Naive thymus-derived CD8-positive, alpha-beta T cell (primary cell): ENCODE measurements at regions not wholly inside any gene's neighbourhood (a gene's known extent, or its start where the extent isn't known, plus 50 kb on each side); places are given as distances from the start of the nearest gene placed in this dataset.

Experiments used
- ATAC-seq, 2 donors: fragments of 150-1000 bp; cut with Tn5 transposase in 1 of 2; sonication (Bioruptor Pico), chemical (Tn5 transposase) in 1 of 2; 1 replicate in 1 of 2; 2 replicates in 1 of 2; pipeline ENCODE4 v1.10.0; 2021; ENCODE audit warnings: mild to moderate bottlenecking in 2 of 2, moderate library complexity in 2 of 2
- POLR2A ChIA-PET: fragments of 350-600 bp; sonication (Branson Sonifier 250); formaldehyde crosslinking; loops from one replicate; lab custom pipeline; 2021; ENCODE audit warnings: antibody characterized with exemption; lab: Charles Lee
- DNase-seq, 10 donors: peaks; one replicate each; pipeline versions ENCODE4 v3.0.0 to v3.0.0-alpha.2; 2020 to 2022
- H3K27ac Mint-ChIP-seq, 10 donors: one replicate each; pipeline ENCODE4 v1.8.0; 2020 to 2022; ENCODE audit warnings: mild to moderate bottlenecking in 10 of 10, mixed read lengths in 10 of 10, moderate library complexity in 4 of 10, inconsistent platforms in 1 of 10
- H3K27me3 Mint-ChIP-seq, 5 donors: one replicate each; pipeline ENCODE4 v1.8.0; 2021 to 2022; ENCODE audit warnings: mixed read lengths in 5 of 5
- H3K36me3 Mint-ChIP-seq, 3 donors: one replicate each; pipeline ENCODE4 v1.8.0; 2020 to 2022; ENCODE audit warnings: mixed read lengths in 3 of 3, mild to moderate bottlenecking in 2 of 3, inconsistent platforms in 1 of 3
- H3K4me1 Mint-ChIP-seq, 4 donors: one replicate each; pipeline ENCODE4 v1.8.0; 2021 to 2022; ENCODE audit warnings: mixed read lengths in 4 of 4
- H3K4me3 Mint-ChIP-seq, 10 donors: one replicate each; pipeline ENCODE4 v1.8.0; 2020 to 2022; ENCODE audit warnings: mild to moderate bottlenecking in 10 of 10, mixed read lengths in 10 of 10, moderate library complexity in 6 of 10, inconsistent platforms in 1 of 10
- H3K9me3 Mint-ChIP-seq, 9 donors: one replicate each; pipeline ENCODE4 v1.8.0; 2020 to 2022; ENCODE audit warnings: mixed read lengths in 9 of 9, mild to moderate bottlenecking in 3 of 9, inconsistent platforms in 1 of 9, moderate library complexity in 1 of 9

GRCh38 chr3:148106062-148106461 is 591.6 kb upstream of the AGTR1 start:
- POLR2A ChIA-PET: no interaction called here
- Mint-ChIP-seq H3K4me3 (no peak overlapping the region), H3K36me3 (no peaks in the 10 kb centered on the region), H3K9me3 (peaks cover 0 to 10% (median 6%) of the 10 kb centered on the region in 9 donors), H3K27me3 (no peaks in the 10 kb centered on the region), H3K27ac (no peak overlapping the region), H3K4me1 (no peaks in the 10 kb centered on the region)
- ATAC-seq (no peak), DNase-seq (no peak)

- POLR2A ChIA-PET: no interaction called here
- Mint-ChIP-seq H3K27me3 (no peaks in the 10 kb centered on the region), H3K9me3 (peaks cover 0 to 11% (median 0%) of the 10 kb centered on the region in 9 donors), H3K4me3 (no peak overlapping the region), H3K4me1 (no peaks in the 10 kb centered on the region), H3K36me3 (no peaks in the 10 kb centered on the region), H3K27ac (no peak overlapping the region)
- no peak for ATAC-seq
- no peak for DNase-seq
Measured at GRCh38 chr3:148126956-148127355, 570.7 kb upstream of the AGTR1 start.

GRCh38 chr3:148128136-148128535 is 569.6 kb upstream of the AGTR1 start:
- POLR2A ChIA-PET: no interaction called here
- Mint-ChIP-seq H3K27ac (no peak overlapping the region), H3K9me3 (peaks cover 0 to 20% (median 6%) of the 10 kb centered on the region in 9 donors)

GRCh38 chr3:148131990-148132638 is 565.6 kb upstream of the AGTR1 start:
- POLR2A ChIA-PET: no interaction called here
- peaks cover 2 to 35% (median 7%) of the 10 kb centered on the region in 9 donors for H3K9me3 Mint-ChIP-seq
- H3K27ac Mint-ChIP-seq: no peak overlapping the region
- no peak overlapping the region for H3K4me3 Mint-ChIP-seq
- H3K4me1 Mint-ChIP-seq: no peaks in the 10 kb centered on the region
- no peaks in the 10 kb centered on the region for H3K36me3 Mint-ChIP-seq
- no peaks in the 10 kb centered on the region for H3K27me3 Mint-ChIP-seq
- DNase-seq (no peak), ATAC-seq (no peak)

More at GRCh38 chr3:148128136-148128535, 569.6 kb upstream of the AGTR1 start:
- H3K36me3 Mint-ChIP-seq: no peaks in the 10 kb centered on the region
- H3K27me3 Mint-ChIP-seq: no peaks in the 10 kb centered on the region
- H3K4me1 Mint-ChIP-seq: no peaks in the 10 kb centered on the region
- H3K4me3 Mint-ChIP-seq: no peak overlapping the region
- no peak for DNase-seq
- ATAC-seq: no peak

- no peaks in the 10 kb centered on the region for H3K36me3 Mint-ChIP-seq
- no peak for DNase-seq
- POLR2A ChIA-PET: no interaction called here
- peaks cover 0 to under 1% (median 0%) of the 10 kb centered on the region in 5 donors for H3K27me3 Mint-ChIP-seq
- ATAC-seq: no peak
- no peak overlapping the region for H3K4me3 Mint-ChIP-seq
- H3K9me3 Mint-ChIP-seq: peaks cover 2 to 31% (median 5%) of the 10 kb centered on the region in 9 donors
- H3K27ac Mint-ChIP-seq: no peak overlapping the region
- no peaks in the 10 kb centered on the region for H3K4me1 Mint-ChIP-seq
Measured at GRCh38 chr3:148136816-148137215, 560.9 kb upstream of the AGTR1 start.

- no peak for ATAC-seq
- H3K36me3 Mint-ChIP-seq: no peaks in the 10 kb centered on the region
- no peak overlapping the region for H3K27ac Mint-ChIP-seq
- no peak overlapping the region for H3K4me3 Mint-ChIP-seq
- DNase-seq: no peak
- POLR2A ChIA-PET: interaction anchor here (0.6 kb wide), 1 partner anchor 35 kb away, joined by 8 read pairs; no protein-coding TSS in a partner anchor
- H3K4me1 Mint-ChIP-seq: no peaks in the 10 kb centered on the region
- peaks cover 0 to 6% (median 0%) of the 10 kb centered on the region in 5 donors for H3K27me3 Mint-ChIP-seq
- H3K9me3 Mint-ChIP-seq: peaks cover 0 to 27% (median 0%) of the 10 kb centered on the region in 9 donors
Measured at GRCh38 chr3:148146241-148146640, 551.5 kb upstream of the AGTR1 start.

- Mint-ChIP-seq H3K27me3 (peaks cover 0 to 3% (median 0%) of the 10 kb centered on the region in 5 donors), H3K9me3 (peaks cover 0 to 17% (median 3%) of the 10 kb centered on the region in 9 donors), H3K36me3 (no peaks in the 10 kb centered on the region), H3K4me3 (no peak overlapping the region), H3K27ac (no peak overlapping the region), H3K4me1 (no peaks in the 10 kb centered on the region)
- ATAC-seq: no peak
- no peak for DNase-seq
- POLR2A ChIA-PET: interaction anchor here (0.6 kb wide), 1 partner anchor 34 kb away, joined by 8 read pairs; no protein-coding TSS in a partner anchor
Measured at GRCh38 chr3:148146947-148147826, 550.5 kb upstream of the AGTR1 start.

- no peak for ATAC-seq
- Mint-ChIP-seq H3K27me3 (peaks cover 0 to 3% (median 0%) of the 10 kb centered on the region in 5 donors), H3K36me3 (no peaks in the 10 kb centered on the region), H3K27ac (no peak overlapping the region), H3K4me3 (no peak overlapping the region), H3K4me1 (no peaks in the 10 kb centered on the region), H3K9me3 (peaks cover 0 to 15% (median 3%) of the 10 kb centered on the region in 9 donors)
- DNase-seq: no peak
- POLR2A ChIA-PET: no interaction called here
Measured at GRCh38 chr3:148147903-148148302, 549.8 kb upstream of the AGTR1 start.

- Mint-ChIP-seq H3K36me3 (no peaks in the 10 kb centered on the region), H3K4me3 (no peak overlapping the region), H3K27me3 (peaks cover 0 to 3% (median 0%) of the 10 kb centered on the region in 5 donors), H3K9me3 (peaks cover 0 to 10% (median 3%) of the 10 kb centered on the region in 9 donors), H3K27ac (no peak overlapping the region), H3K4me1 (no peaks in the 10 kb centered on the region)
- POLR2A ChIA-PET: no interaction called here
- ATAC-seq (no peak), DNase-seq (no peak)
Measured at GRCh38 chr3:148149556-148149955, 548.1 kb upstream of the AGTR1 start.

- no peak overlapping the region for H3K4me3 Mint-ChIP-seq
- DNase-seq: no peak
- H3K9me3 Mint-ChIP-seq: peaks cover 0 to 10% (median 2%) of the 10 kb centered on the region in 9 donors
- H3K27me3 Mint-ChIP-seq: peaks cover 0 to 3% (median 0%) of the 10 kb centered on the region in 5 donors
- no peaks in the 10 kb centered on the region for H3K36me3 Mint-ChIP-seq
- POLR2A ChIA-PET: no interaction called here
- H3K4me1 Mint-ChIP-seq: no peaks in the 10 kb centered on the region
- no peak overlapping the region for H3K27ac Mint-ChIP-seq
- no peak for ATAC-seq
Measured at GRCh38 chr3:148150141-148150540, 547.6 kb upstream of the AGTR1 start.

GRCh38 chr3:148158210-148158609 is 539.5 kb upstream of the AGTR1 start:
- ATAC-seq (no peak), DNase-seq (no peak)
- Mint-ChIP-seq H3K27me3 (no peaks in the 10 kb centered on the region), H3K27ac (no peak overlapping the region), H3K36me3 (peaks cover 0 to 3% (median 0%) of the 10 kb centered on the region in 3 donors), H3K9me3 (peaks cover 0 to 11% (median 0%) of the 10 kb centered on the region in 9 donors), H3K4me1 (no peaks in the 10 kb centered on the region), H3K4me3 (no peak overlapping the region)
- POLR2A ChIA-PET: no interaction called here

GRCh38 chr3:148162132-148162531 is 535.6 kb upstream of the AGTR1 start:
- Mint-ChIP-seq H3K27ac (no peak overlapping the region), H3K9me3 (peaks cover 0 to 17% (median 4%) of the 10 kb centered on the region in 9 donors), H3K4me3 (no peak overlapping the region), H3K36me3 (peaks cover 0 to 3% (median 0%) of the 10 kb centered on the region in 3 donors), H3K4me1 (no peaks in the 10 kb centered on the region), H3K27me3 (no peaks in the 10 kb centered on the region)
- DNase-seq (no peak), ATAC-seq (no peak)
- POLR2A ChIA-PET: no interaction called here

GRCh38 chr3:148168347-148168746 is 529.4 kb upstream of the AGTR1 start:
- H3K4me3 Mint-ChIP-seq: no peak overlapping the region
- POLR2A ChIA-PET: no interaction called here
- H3K4me1 Mint-ChIP-seq: no peaks in the 10 kb centered on the region
- DNase-seq (no peak), ATAC-seq (no peak)
- no peaks in the 10 kb centered on the region for H3K27me3 Mint-ChIP-seq
- H3K36me3 Mint-ChIP-seq: no peaks in the 10 kb centered on the region
- H3K27ac Mint-ChIP-seq: no peak overlapping the region
- peaks cover 0 to 11% (median 0%) of the 10 kb centered on the region in 9 donors for H3K9me3 Mint-ChIP-seq
